GM19328 (cell line): ENCODE measurements at regions not wholly inside any gene's neighbourhood (a gene's known extent, or its start where the extent isn't known, plus 50 kb on each side); places are given as distances from the start of the nearest gene placed in this dataset.

Experiments used
- ATAC-seq: cut with Tn5 transposase; IDR thresholded peaks from one replicate; pipeline ENCODE4 v1.9.1; 2021; ENCODE audit warnings: mild to moderate bottlenecking, moderate library complexity; ENCODE audit not compliant: unreplicated experiment

DNA sequence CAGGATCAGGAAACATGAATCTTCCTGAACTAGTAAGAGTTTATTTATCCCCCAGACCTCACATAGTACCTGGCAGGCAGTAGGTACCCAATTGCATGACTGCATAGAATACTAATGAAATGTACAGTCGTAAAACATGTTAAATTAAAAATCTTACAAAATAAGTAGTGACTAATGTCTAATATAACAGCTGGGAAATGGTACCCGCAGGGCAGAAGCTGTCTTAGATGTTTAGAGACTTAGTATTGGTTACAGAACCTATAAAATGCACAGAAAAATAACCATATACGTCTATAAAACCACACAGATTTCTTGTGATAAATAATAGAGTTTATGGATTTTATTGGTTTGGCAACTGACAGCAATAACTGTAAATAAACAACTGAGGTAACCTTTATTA lies 139.1 kb upstream of the GMDS start:
- no peak for ATAC-seq

DNA sequence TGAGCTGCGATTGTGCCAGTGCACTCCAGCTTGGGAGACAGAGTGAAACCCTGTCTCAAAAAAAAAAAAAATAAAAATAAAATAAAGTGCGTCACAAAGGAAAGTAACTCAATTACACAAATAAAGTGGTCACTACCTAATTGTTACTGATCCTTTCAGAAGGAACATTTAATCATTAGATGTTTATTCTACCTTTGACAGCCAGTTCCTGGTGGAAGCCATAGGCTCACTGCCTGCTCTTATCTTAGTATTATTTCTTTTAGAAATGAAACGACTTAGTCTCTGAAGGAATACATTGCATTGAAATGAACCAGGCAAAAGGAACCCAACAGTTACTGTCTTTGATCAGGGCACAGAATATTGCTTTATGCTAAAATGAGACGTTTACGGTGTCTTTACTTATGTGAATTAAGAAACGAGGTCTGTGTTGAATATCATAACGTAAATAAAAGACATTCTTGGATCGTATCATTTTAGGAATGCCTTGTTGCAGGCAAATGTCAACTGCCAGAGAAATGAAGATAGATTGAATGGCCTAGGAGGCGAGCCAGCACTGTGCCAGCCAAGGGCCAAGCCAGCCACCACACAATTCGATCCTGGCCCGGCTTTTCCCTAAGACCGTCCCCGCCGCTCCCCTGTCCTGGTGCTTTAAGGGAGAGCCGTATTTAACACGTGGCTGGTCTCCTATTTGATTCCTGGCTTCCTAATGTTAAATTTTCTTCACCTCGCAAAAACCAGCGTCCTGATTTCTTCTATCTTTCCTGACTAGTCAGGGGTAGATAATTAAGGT lies 136.7 kb upstream of the GMDS start:
- ATAC-seq: no peak

GRCh38 chr6:2378891-2379652 lies 133.7 kb upstream of the GMDS start:
- ATAC-seq: no peak

- no peak for ATAC-seq
Measured at GRCh38 chr6:2378046-2378657, 132.7 kb upstream of the GMDS start.

- no peak for ATAC-seq
Measured at GRCh38 chr6:2376429-2377355, 131.3 kb upstream of the GMDS start.

DNA sequence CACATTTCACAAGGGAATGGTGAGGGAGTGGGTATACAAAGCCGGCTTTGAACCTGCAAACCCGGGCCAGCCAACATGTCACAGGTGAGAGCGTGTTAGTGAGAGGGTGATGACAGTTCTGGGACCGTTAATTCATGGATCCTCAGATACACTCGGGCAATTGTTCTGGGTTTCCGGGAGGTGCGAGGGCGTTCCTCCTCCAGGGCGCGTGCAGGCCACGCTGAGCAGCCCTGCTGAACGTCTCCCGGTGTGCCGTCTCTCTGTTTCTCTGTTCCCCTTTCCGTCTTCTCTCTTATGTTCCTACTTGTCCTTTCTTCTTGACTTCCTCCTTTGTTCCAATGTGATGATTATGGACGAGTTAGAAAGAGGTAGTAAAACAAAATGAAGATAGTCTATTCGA lies 130.0 kb upstream of the GMDS start:
- no peak for ATAC-seq

GRCh38 chr6:2369606-2370005 lies 124.2 kb upstream of the GMDS start:
- no peak for ATAC-seq

DNA sequence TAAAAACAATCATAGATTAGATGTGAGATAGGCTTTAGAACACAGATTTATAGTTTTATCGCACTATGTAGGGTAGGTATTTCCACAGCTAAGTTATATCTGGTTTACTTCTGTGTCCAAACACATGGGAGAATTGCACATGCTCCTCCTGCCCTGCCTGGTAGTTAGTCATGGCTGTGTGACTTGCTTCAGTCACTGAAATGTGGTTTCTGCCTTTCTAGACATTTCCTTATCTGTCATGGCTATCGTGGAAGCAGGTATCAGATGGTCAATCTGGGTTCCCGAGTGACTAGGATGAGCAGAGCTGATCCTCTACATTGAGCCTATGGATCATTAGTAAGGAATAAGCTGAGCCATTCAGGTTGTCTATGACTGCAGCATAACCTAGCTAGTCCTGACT lies 117.8 kb upstream of the GMDS start:
- ATAC-seq: no peak

GRCh38 chr6:2361195-2361594 lies 115.8 kb upstream of the GMDS start:
- no peak for ATAC-seq

- ATAC-seq: no peak
Measured at GRCh38 chr6:2360716-2361115, 115.3 kb upstream of the GMDS start.

DNA sequence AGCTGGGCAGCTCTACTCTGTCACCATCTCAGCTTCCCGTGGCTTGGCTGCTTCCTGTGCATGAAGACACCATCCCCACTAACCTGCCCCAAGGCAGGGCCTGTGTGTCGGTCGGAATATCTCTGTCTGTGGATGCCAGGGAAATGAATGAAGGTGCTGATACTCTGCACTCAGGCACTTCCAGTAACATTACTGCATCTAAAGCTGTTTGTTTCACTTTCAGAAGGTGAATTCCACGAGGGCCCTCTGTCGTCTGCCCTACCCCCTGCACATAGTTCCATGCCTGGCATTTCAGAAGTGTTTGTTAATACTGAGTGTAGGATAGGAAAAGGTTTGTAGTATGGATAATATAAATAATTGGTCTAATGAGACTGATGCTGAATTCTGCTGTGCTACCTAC lies 114.7 kb upstream of the GMDS start:
- no peak for ATAC-seq

DNA sequence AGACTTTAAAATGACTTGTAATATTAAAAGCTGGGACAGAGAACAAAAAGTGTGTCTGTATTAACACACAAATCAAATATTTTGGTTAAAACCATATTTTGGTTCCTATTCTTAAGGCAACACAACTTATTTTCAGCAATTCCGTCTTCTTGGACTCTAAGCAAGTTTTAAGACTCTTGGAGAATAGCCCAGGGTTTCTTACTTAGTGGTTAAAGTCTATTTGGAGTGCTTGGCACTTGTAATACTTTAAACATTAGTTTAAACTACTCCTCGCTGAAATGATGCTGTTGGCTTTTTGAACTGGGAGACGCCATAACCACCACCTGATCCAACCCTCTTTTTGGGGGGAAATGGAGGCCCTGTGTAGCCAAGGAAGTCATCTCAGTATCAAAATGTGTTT lies 109.7 kb upstream of the GMDS start:
- no peak for ATAC-seq

DNA sequence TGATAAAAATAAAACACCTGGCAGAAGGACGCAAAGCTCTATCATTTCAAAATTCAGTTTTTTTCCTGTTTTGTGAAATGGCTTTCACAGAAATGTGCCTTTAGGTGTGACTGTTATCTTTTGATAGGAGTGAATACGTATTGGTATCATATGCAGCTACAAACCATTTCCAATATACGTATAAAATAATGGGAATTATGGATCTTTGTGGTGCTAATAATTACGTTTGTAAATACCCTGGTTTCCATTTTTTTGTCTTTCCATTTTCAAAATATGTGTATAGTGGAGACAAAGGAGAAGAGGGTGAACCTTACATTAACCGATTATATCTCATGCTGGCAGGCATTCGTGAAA lies 108.7 kb upstream of the GMDS start:
- no peak for ATAC-seq

- ATAC-seq: no peak
Measured at GRCh38 chr6:2353412-2354137, 108.2 kb upstream of the GMDS start.

GRCh38 chr6:2351807-2352431 lies 106.5 kb upstream of the GMDS start:
- ATAC-seq: no peak

GRCh38 chr6:2351090-2351489 lies 105.7 kb upstream of the GMDS start:
- no peak for ATAC-seq

DNA sequence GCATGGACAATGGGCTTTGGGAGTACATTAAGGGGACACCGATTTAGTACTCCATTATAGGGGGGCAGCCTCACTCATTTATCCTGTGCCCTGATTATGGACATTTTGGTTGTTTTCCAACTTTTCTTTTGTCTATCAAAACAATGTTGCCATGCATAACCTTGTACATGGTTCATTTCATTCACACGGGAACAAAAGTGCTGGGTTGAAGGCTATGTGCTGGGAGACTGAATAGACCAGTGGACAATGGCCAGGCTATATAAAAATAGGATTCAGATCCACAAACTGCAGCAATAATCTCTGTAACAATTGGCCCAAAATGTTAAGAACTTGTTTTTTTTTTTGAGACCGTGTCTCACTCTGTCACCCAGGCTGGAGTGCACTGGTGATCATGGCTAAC lies 100.7 kb upstream of the GMDS start:
- ATAC-seq: no peak

- ATAC-seq: no peak
Measured at GRCh38 chr6:2344319-2344905, 99.0 kb upstream of the GMDS start.

- ATAC-seq: no peak
Measured at GRCh38 chr6:2327591-2327990, 82.2 kb upstream of the GMDS start.
